ENCODE measurements at regions not wholly inside any gene's neighbourhood (a gene's known extent, or its start where the extent isn't known, plus 50 kb on each side); places are given as distances from the start of the nearest gene placed in this dataset.

- intact Hi-C loops (cut with micrococcal nuclease) = no loop called here
Measured at GRCh38 chr6:77074037-77074713, 389.1 kb downstream of the HTR1B start.

- intact Hi-C loops (cut with micrococcal nuclease) = no loop called here
Measured at GRCh38 chr6:77073410-77073760, 389.9 kb downstream of the HTR1B start.

GRCh38 chr6:77072694-77073409, 390.4 kb downstream of the HTR1B start:
- intact Hi-C loops (cut with micrococcal nuclease) = no loop called here

- intact Hi-C loops (cut with micrococcal nuclease) = no loop called here
Measured at GRCh38 chr6:77063494-77063893, 399.8 kb downstream of the HTR1B start.

- intact Hi-C loops (cut with micrococcal nuclease) = no loop called here
Measured at GRCh38 chr6:77055711-77056110, 407.6 kb downstream of the HTR1B start.

- intact Hi-C loops (cut with micrococcal nuclease) = no loop called here
Measured at GRCh38 chr6:77040568-77041195, 422.6 kb downstream of the HTR1B start.

- intact Hi-C loops (cut with micrococcal nuclease) = no loop called here
Measured at GRCh38 chr6:77038807-77039206, 424.5 kb downstream of the HTR1B start.

- intact Hi-C loops (cut with micrococcal nuclease) = no loop called here
Measured at GRCh38 chr6:77037439-77037838, 425.9 kb downstream of the HTR1B start.

GRCh38 chr6:77036400-77036799, 426.9 kb downstream of the HTR1B start:
- intact Hi-C loops (cut with micrococcal nuclease) = no loop called here

GRCh38 chr6:77034161-77034560, 429.1 kb downstream of the HTR1B start:
- intact Hi-C loops (cut with micrococcal nuclease) = no loop called here

- intact Hi-C loops (cut with micrococcal nuclease) = no loop called here
Measured at GRCh38 chr6:77030929-77031674, 432.2 kb downstream of the HTR1B start.

GRCh38 chr6:77026341-77026740, 436.9 kb downstream of the HTR1B start:
- intact Hi-C loops (cut with micrococcal nuclease) = no loop called here

GRCh38 chr6:77025736-77026223, 437.5 kb downstream of the HTR1B start:
- intact Hi-C loops (cut with micrococcal nuclease) = no loop called here

- intact Hi-C loops (cut with micrococcal nuclease) = no loop called here
Measured at GRCh38 chr6:77021778-77022177, 441.5 kb downstream of the HTR1B start.

GRCh38 chr6:77021232-77021631, 442.1 kb downstream of the HTR1B start:
- intact Hi-C loops (cut with micrococcal nuclease) = no loop called here

- intact Hi-C loops (cut with micrococcal nuclease) = no loop called here
Measured at GRCh38 chr6:77019081-77019480, 444.2 kb downstream of the HTR1B start.

GRCh38 chr6:77017537-77017936, 445.8 kb downstream of the HTR1B start:
- intact Hi-C loops (cut with micrococcal nuclease) = no loop called here

GRCh38 chr6:77015350-77015749, 447.9 kb downstream of the HTR1B start:
- intact Hi-C loops (cut with micrococcal nuclease) = no loop called here

- intact Hi-C loops (cut with micrococcal nuclease) = no loop called here
Measured at GRCh38 chr6:77011929-77012545, 451.3 kb downstream of the HTR1B start.

- intact Hi-C loops (cut with micrococcal nuclease) = no loop called here
Measured at GRCh38 chr6:77010931-77011542, 452.3 kb downstream of the HTR1B start.

GRCh38 chr6:76992553-76992952, 470.7 kb downstream of the HTR1B start:
- intact Hi-C loops (cut with micrococcal nuclease) = no loop called here

All from T-helper 1 cell treated with Interleukin-12 subunit alpha and Interleukin-12 subunit beta and Interleukin-4 antibody, amounts not matched to agents 30 ng/mL and 1 ng/mL, for 36 hours (primary cell).